Stimulated activated CD4-positive, alpha-beta T cell treated with anti-CD3 and anti-CD28 coated beads, TNF-alpha, amount 100 ng/mL, for 1 hour (primary cell): ENCODE measurements at regions not wholly inside any gene's neighbourhood (a gene's known extent, or its start where the extent isn't known, plus 50 kb on each side); places are given as distances from the start of the nearest gene placed in this dataset.
"Not testable (repeated sequence)": the region's sequence is repeated elsewhere in the genome, so short reads cannot be mapped to it uniquely, and the experiment has no call there.

Experiments used
- DNase-seq, 3 donors: peaks; one replicate each; pipeline ENCODE4 v3.0.0-alpha.2; 2020; ENCODE audit warnings: low read depth in 3 of 3, low spot score in 1 of 3

DNA sequence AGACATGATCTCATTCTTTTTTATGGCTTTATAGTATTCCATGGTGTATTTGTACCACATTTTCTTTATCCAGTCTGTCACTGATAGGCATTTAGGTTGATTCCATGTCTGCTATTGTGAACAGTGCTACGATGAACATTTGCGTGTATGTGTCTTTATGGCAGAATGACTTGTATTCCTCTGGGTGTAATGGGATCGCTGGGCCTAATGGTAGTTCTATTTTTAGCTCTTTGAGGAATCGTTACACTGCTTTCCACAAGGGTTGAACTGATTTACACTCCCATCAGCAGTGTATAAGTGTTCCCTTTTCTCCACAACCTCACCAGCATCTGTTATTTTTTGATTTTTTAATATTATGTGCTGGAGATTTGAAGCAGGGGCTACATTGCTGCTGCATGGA, 102.8 kb upstream of the PMEPA1 start:
- not testable (repeated sequence) for DNase-seq

DNA sequence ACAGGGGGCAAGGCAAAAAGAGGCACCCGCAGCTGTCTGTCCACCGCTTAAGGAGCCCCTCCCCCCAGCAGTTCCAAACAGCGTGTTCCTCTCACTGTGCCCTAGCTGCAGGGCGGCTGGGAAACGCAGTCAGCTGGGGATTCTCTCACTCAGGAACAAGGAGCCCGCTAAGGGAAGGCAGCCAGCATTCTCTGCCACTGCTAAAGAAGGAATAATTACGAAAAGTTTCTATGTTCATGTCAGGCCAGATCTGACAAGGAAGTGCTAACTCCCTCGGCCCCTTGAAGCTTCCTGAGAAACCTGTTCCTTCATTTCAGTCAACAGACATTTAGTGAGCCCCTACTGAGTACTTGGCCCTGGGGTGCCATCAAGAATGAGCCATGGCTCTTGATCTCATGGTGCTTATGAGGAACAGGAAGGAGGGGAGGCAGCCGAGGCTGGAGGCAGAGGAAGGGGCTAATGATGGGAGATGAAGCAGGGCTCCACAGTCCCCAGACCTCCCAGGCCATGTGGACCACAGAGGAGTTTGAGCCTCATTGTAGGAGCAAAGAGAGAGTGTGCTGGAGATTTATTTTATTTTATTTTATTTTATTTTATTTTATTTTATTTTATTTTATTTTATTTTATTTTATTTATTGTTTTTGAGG, 101.7 kb upstream of the PMEPA1 start:
- no peak for DNase-seq

DNA sequence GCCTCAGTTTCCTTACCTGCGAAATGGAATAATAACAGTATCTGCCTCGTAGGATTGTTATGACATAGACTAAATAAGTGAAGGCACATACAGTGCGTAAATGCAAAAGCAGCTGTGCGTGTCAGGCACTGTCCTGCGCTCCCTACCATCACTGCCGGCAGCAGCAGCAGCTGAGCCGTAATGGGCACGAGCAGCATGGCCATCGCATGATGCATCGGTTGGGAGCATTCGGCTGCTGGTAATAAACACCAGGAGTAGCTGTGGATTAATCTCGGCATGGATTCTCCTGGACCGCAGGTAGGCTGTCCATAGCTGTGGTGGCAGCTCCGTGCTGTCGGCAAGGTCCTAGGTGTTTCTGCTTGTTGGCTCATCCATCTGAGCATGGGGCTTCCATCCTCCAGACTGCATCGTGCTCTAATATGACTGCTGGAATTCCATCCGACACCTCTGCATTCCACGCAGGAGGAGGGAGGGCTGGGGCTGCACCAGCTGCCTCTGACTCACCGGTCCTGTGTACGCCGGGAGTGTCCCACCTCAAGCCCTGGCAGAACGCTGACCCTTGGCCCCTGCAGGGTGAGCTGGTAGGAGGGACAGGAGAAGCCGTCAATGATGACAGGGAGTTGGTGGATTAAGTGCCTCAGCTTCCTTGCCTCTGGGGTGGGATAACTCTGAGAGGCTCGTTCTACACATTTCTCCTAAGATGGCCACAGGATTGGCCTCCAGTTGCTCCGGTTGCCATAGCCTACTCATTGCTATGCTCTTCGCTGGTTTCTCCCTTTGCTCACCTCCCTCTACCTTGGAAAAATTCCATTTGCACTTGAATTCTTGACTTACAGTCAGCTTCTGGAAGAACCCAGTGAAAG, 100.9 kb upstream of the PMEPA1 start:
- DNase-seq = no peak

- no peak for DNase-seq
Measured at GRCh38 chr20:57809661-57810172, 99.9 kb upstream of the PMEPA1 start.

DNA sequence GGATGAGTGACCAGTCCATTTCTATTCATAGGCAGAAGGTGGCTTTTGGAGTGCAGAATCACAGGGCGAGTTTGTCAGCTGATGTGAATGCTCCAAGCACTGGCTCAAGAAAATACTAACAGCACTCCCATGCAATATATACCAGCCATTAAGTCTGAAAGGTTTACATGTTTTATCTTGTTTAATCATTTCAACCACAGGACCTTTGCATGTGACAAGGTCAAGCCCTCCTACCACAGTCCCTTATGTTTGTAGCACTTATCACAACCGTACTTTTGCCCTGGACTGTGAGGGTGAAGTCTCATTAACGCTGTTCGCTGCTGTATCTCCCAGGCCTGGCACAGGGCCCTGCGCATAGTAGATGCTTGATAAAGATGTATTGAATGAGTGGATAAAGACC, 99.3 kb upstream of the PMEPA1 start:
- DNase-seq = no peak

GRCh38 chr20:57808264-57809070, 98.7 kb upstream of the PMEPA1 start:
- DNase-seq = no peak

DNA sequence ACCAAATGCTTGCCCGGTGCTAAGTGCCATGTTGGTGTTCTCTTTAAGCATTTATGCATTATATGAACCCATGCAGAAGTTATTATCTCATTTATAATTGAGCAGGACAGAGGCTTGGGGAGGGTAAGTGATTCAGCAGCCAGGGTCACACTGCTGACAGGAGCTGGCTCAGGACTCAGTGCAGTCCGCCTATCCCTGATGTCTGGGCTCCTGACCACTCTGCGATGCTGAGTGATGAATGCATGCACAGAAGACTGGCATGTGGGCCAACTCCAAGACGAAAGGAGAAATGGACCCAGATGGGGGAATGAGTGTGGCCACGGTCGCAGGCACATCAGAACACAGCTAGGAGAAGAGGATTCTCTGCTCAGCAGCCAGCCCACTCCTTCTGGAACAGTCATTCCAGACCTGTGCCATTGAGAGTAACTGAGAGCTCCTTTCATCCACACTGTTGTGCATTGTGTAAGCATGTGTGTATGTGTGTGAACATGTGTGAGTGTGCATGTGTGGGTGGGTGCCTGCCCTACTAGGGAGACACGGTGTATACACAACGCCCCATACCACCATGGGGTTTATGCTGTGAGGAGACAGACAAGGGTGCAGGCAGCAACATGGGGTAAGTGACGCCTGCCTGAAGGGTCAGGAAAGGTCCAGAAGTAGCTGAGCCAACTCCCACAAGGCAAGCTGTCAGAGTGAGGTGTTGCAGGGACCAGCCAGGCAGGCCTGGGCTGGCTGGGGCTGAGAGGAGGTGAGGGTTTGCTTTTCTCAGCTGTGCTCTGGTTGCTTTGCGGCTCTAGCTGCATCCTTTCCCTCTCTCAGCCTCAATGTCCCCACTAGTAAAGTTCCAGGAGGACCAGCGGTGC, 97.8 kb upstream of the PMEPA1 start:
- DNase-seq = no peak

- no peak for DNase-seq
Measured at GRCh38 chr20:57806975-57807374, 97.2 kb upstream of the PMEPA1 start.

DNA sequence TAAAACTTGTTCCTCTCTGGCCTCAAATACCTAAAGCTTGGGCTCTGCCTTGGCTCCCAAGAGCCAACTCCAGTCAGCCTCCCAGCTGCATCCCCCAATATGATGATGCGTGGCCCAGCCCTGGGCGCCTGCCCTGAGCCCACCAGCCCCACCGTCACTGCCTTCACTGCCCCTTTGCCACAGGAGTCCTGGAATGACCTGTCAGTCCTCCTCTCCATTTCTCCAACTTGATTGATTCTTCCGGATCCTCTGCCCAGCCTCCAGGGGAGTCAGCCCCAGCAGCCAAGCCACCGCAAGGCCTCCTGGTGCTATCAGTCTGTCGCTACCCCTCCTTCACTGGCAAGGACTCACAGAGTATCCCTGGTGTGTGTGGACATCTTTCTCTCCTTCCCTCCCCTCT, 96.7 kb upstream of the PMEPA1 start:
- no peak for DNase-seq

DNA sequence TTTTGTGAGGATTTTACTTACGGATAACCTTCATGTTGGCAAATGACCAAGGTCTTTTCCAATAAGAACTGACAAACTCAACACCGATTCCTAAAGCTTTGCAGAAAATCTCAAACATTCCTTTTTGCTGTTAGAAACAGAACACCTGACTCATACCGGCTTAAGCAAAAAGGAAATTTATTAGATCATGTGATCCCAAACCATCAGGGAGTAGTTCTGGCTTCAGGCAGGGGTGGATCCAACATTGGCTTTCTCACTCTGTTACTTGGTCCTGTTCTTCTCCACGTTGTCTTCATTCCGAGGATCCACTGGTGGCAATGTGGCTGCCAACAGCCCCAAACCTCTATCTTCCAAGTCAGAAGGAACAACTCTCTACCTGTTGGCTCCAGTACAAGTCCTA, 95.9 kb upstream of the PMEPA1 start:
- no peak for DNase-seq

- DNase-seq = no peak
Measured at GRCh38 chr20:57804470-57805250, 94.8 kb upstream of the PMEPA1 start.

- DNase-seq = no peak
Measured at GRCh38 chr20:57803508-57804005, 93.7 kb upstream of the PMEPA1 start.

- DNase-seq = no peak
Measured at GRCh38 chr20:57802765-57803507, 93.1 kb upstream of the PMEPA1 start.

- DNase-seq = no peak
Measured at GRCh38 chr20:57801581-57801980, 91.8 kb upstream of the PMEPA1 start.

DNA sequence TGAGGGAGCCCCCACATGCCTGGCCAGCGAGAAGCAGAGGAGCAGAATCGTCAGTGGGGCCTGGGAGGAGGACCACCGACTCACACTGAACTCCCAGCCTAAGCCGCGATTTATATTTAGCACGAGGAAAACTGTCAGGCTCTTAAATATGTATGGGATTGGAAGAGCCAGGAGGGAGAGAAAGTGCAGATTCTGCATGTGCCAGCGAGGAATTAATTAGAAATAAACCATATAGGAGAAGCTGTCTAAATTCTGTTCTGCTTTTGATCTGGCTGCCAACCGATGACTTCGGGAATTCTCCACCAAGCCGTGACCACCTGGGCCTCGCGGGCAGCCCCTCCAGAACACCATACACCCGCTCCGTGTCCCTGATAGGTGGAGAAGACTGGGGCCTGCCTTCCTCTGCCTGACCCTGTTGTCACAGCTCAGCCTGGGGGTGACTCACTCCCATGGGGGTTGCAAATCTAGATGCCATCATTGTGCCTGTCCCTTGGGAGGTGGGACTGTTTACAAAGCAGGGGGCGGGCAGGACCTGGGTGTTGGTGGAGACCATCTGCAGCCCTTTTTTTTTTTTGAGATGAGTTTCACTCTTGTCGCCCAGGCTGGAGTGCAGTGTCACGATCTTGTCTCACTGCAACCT, 91.1 kb upstream of the PMEPA1 start:
- no peak for DNase-seq

DNA sequence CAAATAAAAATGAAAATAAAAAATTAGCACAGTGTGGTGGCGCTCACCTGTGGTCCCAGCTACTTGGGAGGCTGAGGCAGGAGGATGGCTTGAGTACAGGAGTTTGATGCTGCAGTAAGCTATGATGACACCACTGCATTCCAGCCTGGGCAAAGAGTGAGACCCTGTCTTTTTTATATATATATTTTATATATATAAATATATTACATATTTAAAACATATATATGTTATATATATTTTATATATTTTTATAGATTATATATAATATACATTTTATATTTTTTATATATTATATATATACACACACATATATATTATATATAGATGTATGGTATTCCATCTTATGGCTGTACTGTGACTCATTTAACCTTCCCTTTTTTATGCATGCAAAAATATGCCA, 87.6 kb upstream of the PMEPA1 start:
- DNase-seq = no peak

- no peak for DNase-seq
Measured at GRCh38 chr20:57795977-57796560, 86.3 kb upstream of the PMEPA1 start.

- no peak for DNase-seq
Measured at GRCh38 chr20:57795342-57795697, 85.5 kb upstream of the PMEPA1 start.
